Hepatocyte (in vitro differentiated cells): ENCODE measurements at regions not wholly inside any gene's neighbourhood (a gene's known extent, or its start where the extent isn't known, plus 50 kb on each side); places are given as distances from the start of the nearest gene placed in this dataset.

ENCODE experiments used
- CTCF ChIP-seq: fragments of 200-600 bp; sonication (generic); IDR thresholded peaks from 2 replicates; pipeline ENCODE4 v1.5.1; 2016; ENCODE audit warnings: antibody characterized with exemption, mild to moderate bottlenecking; ENCODE audit not compliant: poor library complexity
- EZH2 ChIP-seq: fragments of 200-600 bp; sonication (generic); IDR thresholded peaks from 2 replicates; pipeline ENCODE4 v1.6.1; 2016; ENCODE audit warnings: antibody characterized with exemption, mild to moderate bottlenecking, borderline replicate concordance

GRCh38 chr2:173696274-173696673 is 268.9 kb downstream of the SP3 start:
- no peak for TF ChIP-seq CTCF
- no peak for TF ChIP-seq EZH2
